ENCODE measurements at regions not wholly inside any gene's neighbourhood (a gene's known extent, or its start where the extent isn't known, plus 50 kb on each side); places are given as distances from the start of the nearest gene placed in this dataset.

- TF ChIP-seq EZH2phosphoT487 (IDR thresholded peaks at IDR 0.05; ENCODE audit: borderline replicate concordance, low read length) (no peak), CTCF (IDR thresholded peaks at IDR 0.05; ENCODE audit: low read depth, low read length, poor library complexity, severe bottlenecking) (no peak)
These were observed 83.5 kb upstream of the CUX1 start for GRCh38 chr7:101733713-101734475.
